ENCODE measurements at regions not wholly inside any gene's neighbourhood (a gene's known extent, or its start where the extent isn't known, plus 50 kb on each side); places are given as distances from the start of the nearest gene placed in this dataset.
"Not testable (repeated sequence)": the region's sequence is repeated elsewhere in the genome, so short reads cannot be mapped to it uniquely, and the experiment has no call there.

DNA sequence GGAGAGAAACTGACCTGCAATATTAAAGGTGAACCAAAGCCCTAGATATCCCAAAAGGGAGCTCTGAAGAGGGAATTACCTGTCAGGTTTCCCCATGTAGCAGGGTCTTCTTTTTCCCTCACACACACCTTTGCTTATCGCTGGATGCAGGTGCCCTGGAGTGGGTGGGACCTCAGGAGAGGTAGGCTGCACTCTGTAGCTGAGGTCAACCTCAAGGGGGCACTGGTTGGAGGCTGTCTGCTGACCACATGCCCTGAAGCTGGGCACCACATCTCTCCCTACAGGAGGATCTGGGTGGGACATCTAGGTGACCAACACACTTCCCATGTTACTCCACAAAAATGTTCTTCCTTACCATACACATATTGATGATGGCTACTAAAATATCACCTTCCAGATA lies 298.7 kb upstream of the USP25 start:
- DNase-seq (ENCODE audit: low read depth), result no peak

- DNase-seq (ENCODE audit: low read depth), result no peak
These were observed 296.7 kb upstream of the USP25 start for GRCh38 chr21:15433091-15433490.

- no peak for DNase-seq (ENCODE audit: low read depth)
These were observed 295.4 kb upstream of the USP25 start for GRCh38 chr21:15434163-15434905.

DNA sequence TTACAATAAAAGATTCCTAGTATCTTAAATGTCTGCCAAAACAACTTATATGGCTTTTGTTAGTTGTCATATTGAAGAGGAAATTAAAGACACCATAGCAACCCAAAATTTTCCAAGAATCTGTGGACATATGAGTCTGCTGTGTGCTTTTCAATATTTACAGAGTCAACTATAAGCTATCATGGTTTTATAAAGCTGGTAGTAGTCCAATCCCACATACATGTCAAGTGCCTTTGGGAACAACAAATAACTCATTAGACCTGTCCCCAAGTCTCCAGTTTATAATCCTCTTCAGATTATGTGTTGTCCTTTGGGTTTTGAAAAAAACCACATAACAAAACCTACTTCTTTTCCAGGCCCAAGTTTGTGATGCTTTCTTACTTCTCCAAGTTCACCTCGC lies 293.8 kb upstream of the USP25 start:
- DNase-seq (ENCODE audit: low read depth), result no peak

GRCh38 chr21:15437883-15438282 lies 291.9 kb upstream of the USP25 start:
- no peak for DNase-seq (ENCODE audit: low read depth)

GRCh38 chr21:15439726-15440125 lies 290.1 kb upstream of the USP25 start:
- no peak for DNase-seq (ENCODE audit: low read depth)

- DNase-seq (ENCODE audit: low read depth), result no peak
These were observed 288.7 kb upstream of the USP25 start for GRCh38 chr21:15441060-15441493.

DNA sequence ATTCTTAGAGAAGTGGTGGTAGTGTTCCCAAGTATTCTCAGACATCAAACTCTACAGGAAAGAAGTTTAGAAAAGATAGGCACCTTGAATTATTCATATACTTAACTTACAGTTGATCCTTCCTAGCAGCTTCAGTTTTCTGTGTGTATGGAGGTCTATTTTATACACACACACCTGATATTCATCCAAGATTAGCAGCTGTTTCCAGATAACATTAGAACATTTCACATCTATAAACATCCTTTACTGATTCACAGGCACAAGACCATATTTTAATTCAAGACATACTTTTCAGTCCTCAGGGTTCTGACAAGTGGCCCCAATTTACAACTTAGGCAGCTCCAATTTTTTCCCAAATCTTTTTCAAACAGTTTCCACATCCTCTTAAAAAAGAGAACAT lies 287.8 kb upstream of the USP25 start:
- no peak for DNase-seq (ENCODE audit: low read depth)

DNA sequence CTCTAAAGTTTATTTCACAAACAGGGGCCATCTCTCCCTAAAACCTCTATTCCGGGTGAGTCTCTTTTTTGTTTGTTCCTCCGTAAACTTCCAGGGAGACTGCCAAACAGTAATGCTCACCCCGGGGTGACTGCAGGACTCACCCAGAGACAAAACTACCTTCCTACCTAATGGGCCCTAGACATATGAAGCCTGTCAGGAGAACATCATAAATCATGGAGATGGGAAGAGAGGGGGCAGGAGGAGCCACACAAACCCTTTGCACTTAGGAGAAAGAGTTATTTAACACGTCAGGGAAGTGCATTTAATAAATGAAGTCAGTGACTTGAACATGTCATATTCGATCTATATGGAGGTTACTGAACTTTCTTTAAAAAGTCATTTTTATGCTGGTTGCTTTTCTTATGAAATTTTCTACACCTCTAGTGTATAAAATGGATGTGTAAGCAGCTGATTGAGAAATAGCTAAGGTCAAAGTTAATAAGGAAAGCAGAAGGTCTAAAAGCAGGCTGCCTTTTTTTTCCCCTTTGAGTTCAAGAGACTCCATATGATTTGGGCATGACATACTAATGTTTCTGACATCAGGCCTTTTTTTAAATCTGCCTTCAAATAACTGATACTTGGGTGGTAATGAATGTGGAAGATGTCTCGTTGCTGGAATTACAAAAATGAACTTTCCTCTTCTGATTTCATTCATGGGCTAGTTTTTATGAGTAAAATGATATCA lies 286.9 kb upstream of the USP25 start:
- DNase-seq (ENCODE audit: low read depth), result no peak

GRCh38 chr21:15443740-15444117 lies 286.1 kb upstream of the USP25 start:
- no peak for DNase-seq (ENCODE audit: low read depth)

DNA sequence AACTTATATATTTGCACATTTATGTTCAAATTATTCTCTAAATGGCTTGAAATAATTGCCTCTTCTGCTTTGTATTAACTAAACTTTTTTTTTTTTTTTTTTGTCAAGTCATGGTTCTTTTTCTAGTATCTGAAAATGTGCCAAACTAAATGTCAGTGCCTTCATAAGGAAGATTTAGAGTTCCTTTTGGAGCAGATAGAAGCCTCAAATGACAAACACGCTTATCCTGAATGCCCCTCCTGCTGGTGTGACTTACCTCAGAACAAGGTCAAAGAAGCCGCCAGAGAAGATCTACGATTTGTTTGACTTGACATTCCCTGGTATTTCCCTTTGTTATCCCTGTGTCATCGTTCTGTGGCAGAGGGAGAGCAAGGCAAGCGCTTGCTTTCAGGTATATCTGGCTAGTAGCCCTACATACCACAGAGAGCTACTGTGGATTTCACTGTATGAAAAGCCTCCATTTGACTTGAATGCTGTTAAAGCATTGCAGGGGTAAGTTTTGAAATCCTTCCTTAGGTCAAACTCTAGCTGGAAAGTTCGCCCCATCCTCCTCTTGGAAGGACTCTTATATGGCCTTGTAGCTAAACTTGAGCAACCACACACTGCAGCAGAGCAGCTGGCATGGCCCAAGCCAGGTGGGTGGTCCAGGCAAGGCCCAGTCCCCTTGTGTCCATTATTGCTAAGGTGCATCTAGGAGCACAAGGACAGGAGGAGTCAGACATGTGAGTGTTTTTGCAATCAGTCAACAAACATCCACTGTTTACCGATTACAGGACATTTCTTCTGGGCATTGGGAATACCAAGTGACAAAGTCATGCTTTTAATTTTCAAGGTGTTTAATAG lies 285.4 kb upstream of the USP25 start:
- DNase-seq (ENCODE audit: low read depth), result no peak

- DNase-seq (ENCODE audit: low read depth), result no peak
These were observed 284.5 kb upstream of the USP25 start for GRCh38 chr21:15445327-15445726.

GRCh38 chr21:15446223-15446622 lies 283.6 kb upstream of the USP25 start:
- no peak for DNase-seq (ENCODE audit: low read depth)

- no peak for DNase-seq (ENCODE audit: low read depth)
These were observed 280.2 kb upstream of the USP25 start for GRCh38 chr21:15449556-15449955.

DNA sequence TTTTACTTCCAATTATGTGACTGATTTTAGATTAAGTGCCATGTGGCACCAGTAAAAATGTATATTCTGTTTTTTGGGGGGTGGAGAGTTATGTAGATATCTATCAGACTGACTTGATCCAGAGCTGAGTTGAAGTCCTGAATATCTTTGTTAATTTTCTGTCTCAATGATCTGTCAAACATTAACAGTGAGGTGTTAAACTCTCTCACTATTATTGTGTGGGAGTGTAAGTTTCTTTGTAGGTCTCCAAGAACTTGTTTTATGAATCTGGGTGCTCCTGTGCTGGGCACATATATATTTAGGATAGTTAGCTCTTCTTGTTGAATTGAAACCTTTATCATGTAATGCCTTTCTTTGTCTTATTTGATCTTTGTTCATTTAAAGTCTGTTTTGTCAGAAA lies 276.5 kb upstream of the USP25 start:
- no peak for DNase-seq (ENCODE audit: low read depth)

DNA sequence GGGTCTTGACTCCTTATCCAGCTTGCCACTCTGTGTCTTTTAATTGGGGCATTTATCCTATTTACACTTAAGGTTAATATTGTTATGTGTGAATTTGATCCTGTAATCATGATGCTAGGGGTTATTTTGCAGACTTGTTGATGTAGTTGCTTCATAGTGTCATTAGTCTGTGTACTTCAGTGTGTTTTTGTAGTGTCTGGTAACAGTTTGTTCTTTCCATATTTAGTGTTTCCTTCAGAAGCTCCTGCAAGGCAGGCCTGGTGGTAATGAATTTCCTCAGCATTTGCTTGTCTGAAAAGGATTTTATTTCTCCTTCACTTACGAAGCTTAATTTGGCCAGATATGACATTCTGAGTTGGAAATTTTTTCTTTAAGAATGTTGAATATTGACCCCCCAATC lies 276.0 kb upstream of the USP25 start:
- not testable (repeated sequence) for DNase-seq (ENCODE audit: low read depth)

- DNase-seq (ENCODE audit: low read depth), result not testable (repeated sequence)
These were observed 274.9 kb upstream of the USP25 start for GRCh38 chr21:15454931-15455330.

GRCh38 chr21:15455819-15456462 lies 273.8 kb upstream of the USP25 start:
- DNase-seq (ENCODE audit: low read depth), result no peak

GRCh38 chr21:15457965-15458364 lies 271.8 kb upstream of the USP25 start:
- DNase-seq (ENCODE audit: low read depth), result no peak

GRCh38 chr21:15462092-15462491 lies 267.7 kb upstream of the USP25 start:
- no peak for DNase-seq (ENCODE audit: low read depth)

- DNase-seq (ENCODE audit: low read depth), result no peak
These were observed 263.5 kb upstream of the USP25 start for GRCh38 chr21:15466329-15466728.

DNA sequence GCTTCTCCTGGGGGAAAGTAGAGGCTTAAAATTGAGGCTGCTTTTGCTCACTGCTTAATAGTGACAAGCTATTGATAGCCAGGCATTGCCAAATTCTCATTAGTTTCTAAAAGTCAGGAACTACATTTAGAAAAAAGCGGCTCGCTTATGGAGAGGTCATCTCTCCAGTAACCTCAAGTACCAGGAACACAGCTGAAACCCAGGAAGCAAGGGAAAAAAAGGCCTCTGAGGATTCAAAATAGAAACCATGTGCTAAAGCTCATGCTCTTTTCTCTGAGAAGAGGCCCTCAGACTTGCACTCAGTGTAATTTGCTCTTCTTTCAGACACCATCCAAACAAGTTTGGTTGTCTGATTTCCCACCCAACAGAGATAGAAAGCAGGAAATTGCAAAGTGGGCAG lies 261.4 kb upstream of the USP25 start:
- DNase-seq (ENCODE audit: low read depth), result no peak
